Activated T-cell treated with anti-CD3 and anti-CD28 coated beads, Interleukin-2, amount 50 U/mL, for 4 hours (primary cell): ENCODE measurements at regions not wholly inside any gene's neighbourhood (a gene's known extent, or its start where the extent isn't known, plus 50 kb on each side); places are given as distances from the start of the nearest gene placed in this dataset.
A peak's percentile ranks its signal among the peaks of the same experiment; 100 is the strongest.

Experiments
- ATAC-seq, 2 donors: fragments of 200-7000 bp; cut with Tn5 transposase; one replicate each; pipeline ENCODE4 v1.10.0; 2021
- DNase-seq: peaks from one replicate; pipeline ENCODE4 v3.0.0-alpha.2; 2020
- H3K27me3 Mint-ChIP-seq: one replicate; pipeline ENCODE4 v1.8.0; 2021; ENCODE audit warnings: low read depth, mixed read lengths
- H3K36me3 Mint-ChIP-seq: one replicate; pipeline ENCODE4 v1.8.0; 2022; ENCODE audit warnings: mixed read lengths; ENCODE audit not compliant: insufficient read depth
- H3K4me1 Mint-ChIP-seq: one replicate; pipeline ENCODE4 v1.8.0; 2021; ENCODE audit warnings: low read depth, mixed read lengths
- H3K4me3 Mint-ChIP-seq: one replicate; pipeline ENCODE4 v1.8.0; 2021; ENCODE audit warnings: mild to moderate bottlenecking, moderate library complexity, mixed read lengths
- H3K9me3 Mint-ChIP-seq: one replicate; pipeline ENCODE4 v1.8.0; 2021; ENCODE audit warnings: mixed read lengths

GRCh38 chr12:127193341-127193740, 1073.6 kb upstream of the TMEM132C start:
- H3K27me3 Mint-ChIP-seq, result no peaks in the 10 kb centered on the region
- DNase-seq, result no peak
- no peak for ATAC-seq
- H3K9me3 Mint-ChIP-seq, result no peaks in the 10 kb centered on the region
- no peak overlapping the region for H3K4me3 Mint-ChIP-seq
- no peaks in the 10 kb centered on the region for H3K4me1 Mint-ChIP-seq
- no peaks in the 10 kb centered on the region for H3K36me3 Mint-ChIP-seq

- DNase-seq, result no peak
- no peaks in the 10 kb centered on the region for H3K9me3 Mint-ChIP-seq
Measured at GRCh38 chr12:127194176-127194575, 1072.8 kb upstream of the TMEM132C start.

GRCh38 chr12:127205781-127206555, 1061.0 kb upstream of the TMEM132C start:
- H3K9me3 Mint-ChIP-seq, result no peaks in the 10 kb centered on the region
- H3K36me3 Mint-ChIP-seq, result no peaks in the 10 kb centered on the region
- H3K27me3 Mint-ChIP-seq, result peaks cover 8% of the 10 kb centered on the region
- DNase-seq (no peak), ATAC-seq (no peak)
- no peak overlapping the region for H3K4me3 Mint-ChIP-seq
- H3K4me1 Mint-ChIP-seq, result no peaks in the 10 kb centered on the region

More at GRCh38 chr12:127194176-127194575, 1072.8 kb upstream of the TMEM132C start:
- H3K4me1 Mint-ChIP-seq, result no peaks in the 10 kb centered on the region
- no peak overlapping the region for H3K4me3 Mint-ChIP-seq
- H3K36me3 Mint-ChIP-seq, result no peaks in the 10 kb centered on the region
- no peaks in the 10 kb centered on the region for H3K27me3 Mint-ChIP-seq
- no peak for ATAC-seq

- Mint-ChIP-seq H3K9me3 (peaks cover 7% of the 10 kb centered on the region), H3K4me3 (no peak overlapping the region), H3K27me3 (peaks cover 7% of the 10 kb centered on the region), H3K4me1 (no peaks in the 10 kb centered on the region), H3K36me3 (no peaks in the 10 kb centered on the region)
- DNase-seq, result no peak
- no peak for ATAC-seq
Measured at GRCh38 chr12:127209318-127209717, 1057.7 kb upstream of the TMEM132C start.

GRCh38 chr12:127214186-127214585, 1052.8 kb upstream of the TMEM132C start:
- H3K4me1 Mint-ChIP-seq, result no peaks in the 10 kb centered on the region
- no peaks in the 10 kb centered on the region for H3K36me3 Mint-ChIP-seq
- no peak overlapping the region for H3K4me3 Mint-ChIP-seq
- ATAC-seq, result no peak
- peaks cover 6% of the 10 kb centered on the region for H3K27me3 Mint-ChIP-seq
- H3K9me3 Mint-ChIP-seq, result peaks cover 7% of the 10 kb centered on the region
- DNase-seq, result no peak

GRCh38 chr12:127223011-127223410, 1044.0 kb upstream of the TMEM132C start:
- no peaks in the 10 kb centered on the region for H3K4me1 Mint-ChIP-seq
- H3K36me3 Mint-ChIP-seq, result no peaks in the 10 kb centered on the region

GRCh38 chr12:127223731-127224130, 1043.2 kb upstream of the TMEM132C start:
- DNase-seq (no peak), ATAC-seq (no peak)
- H3K9me3 Mint-ChIP-seq, result peaks cover 3% of the 10 kb centered on the region
- no peaks in the 10 kb centered on the region for H3K36me3 Mint-ChIP-seq
- H3K4me3 Mint-ChIP-seq, result no peak overlapping the region
- no peaks in the 10 kb centered on the region for H3K4me1 Mint-ChIP-seq
- peaks cover 7% of the 10 kb centered on the region for H3K27me3 Mint-ChIP-seq

More at GRCh38 chr12:127223011-127223410, 1044.0 kb upstream of the TMEM132C start:
- DNase-seq (no peak), ATAC-seq (no peak)
- Mint-ChIP-seq H3K9me3 (peaks cover 3% of the 10 kb centered on the region), H3K27me3 (peaks cover 7% of the 10 kb centered on the region), H3K4me3 (no peak overlapping the region)

- Mint-ChIP-seq H3K9me3 (no peaks in the 10 kb centered on the region), H3K36me3 (no peaks in the 10 kb centered on the region), H3K4me3 (no peak overlapping the region), H3K27me3 (peaks cover 4% of the 10 kb centered on the region), H3K4me1 (no peaks in the 10 kb centered on the region)
- DNase-seq (no peak), ATAC-seq (peak in 1 of 2 donors; percentile 27)
Measured at GRCh38 chr12:127230843-127231260, 1036.1 kb upstream of the TMEM132C start.

GRCh38 chr12:127231371-127231770, 1035.6 kb upstream of the TMEM132C start:
- H3K36me3 Mint-ChIP-seq, result no peaks in the 10 kb centered on the region
- DNase-seq (no peak), ATAC-seq (no peak)
- H3K4me1 Mint-ChIP-seq, result no peaks in the 10 kb centered on the region
- H3K4me3 Mint-ChIP-seq, result no peak overlapping the region
- no peaks in the 10 kb centered on the region for H3K9me3 Mint-ChIP-seq
- H3K27me3 Mint-ChIP-seq, result peaks cover 4% of the 10 kb centered on the region

GRCh38 chr12:127233016-127233415, 1034.0 kb upstream of the TMEM132C start:
- no peaks in the 10 kb centered on the region for H3K36me3 Mint-ChIP-seq
- H3K4me1 Mint-ChIP-seq, result no peaks in the 10 kb centered on the region
- peaks cover 2% of the 10 kb centered on the region for H3K27me3 Mint-ChIP-seq
- ATAC-seq, result no peak
- no peak for DNase-seq
- H3K9me3 Mint-ChIP-seq, result no peaks in the 10 kb centered on the region
- H3K4me3 Mint-ChIP-seq, result no peak overlapping the region

- Mint-ChIP-seq H3K9me3 (no peaks in the 10 kb centered on the region), H3K27me3 (peaks cover 5% of the 10 kb centered on the region), H3K4me3 (no peak overlapping the region), H3K4me1 (no peaks in the 10 kb centered on the region), H3K36me3 (no peaks in the 10 kb centered on the region)
- DNase-seq (no peak), ATAC-seq (no peak)
Measured at GRCh38 chr12:127235761-127236160, 1031.2 kb upstream of the TMEM132C start.

- Mint-ChIP-seq H3K9me3 (no peaks in the 10 kb centered on the region), H3K4me3 (no peak overlapping the region), H3K4me1 (no peaks in the 10 kb centered on the region), H3K36me3 (no peaks in the 10 kb centered on the region), H3K27me3 (peaks cover 5% of the 10 kb centered on the region)
- no peak for DNase-seq
- ATAC-seq, result no peak
Measured at GRCh38 chr12:127236491-127236890, 1030.5 kb upstream of the TMEM132C start.

GRCh38 chr12:127237151-127237550, 1029.8 kb upstream of the TMEM132C start:
- no peaks in the 10 kb centered on the region for H3K4me1 Mint-ChIP-seq
- H3K9me3 Mint-ChIP-seq, result no peaks in the 10 kb centered on the region
- no peak for DNase-seq
- ATAC-seq, result no peak
- peaks cover 5% of the 10 kb centered on the region for H3K27me3 Mint-ChIP-seq
- no peaks in the 10 kb centered on the region for H3K36me3 Mint-ChIP-seq
- no peak overlapping the region for H3K4me3 Mint-ChIP-seq

- Mint-ChIP-seq H3K27me3 (peaks cover 9% of the 10 kb centered on the region), H3K9me3 (no peaks in the 10 kb centered on the region), H3K4me1 (no peaks in the 10 kb centered on the region), H3K4me3 (no peak overlapping the region), H3K36me3 (no peaks in the 10 kb centered on the region)
- ATAC-seq, result no peak
- no peak for DNase-seq
Measured at GRCh38 chr12:127238107-127238506, 1028.9 kb upstream of the TMEM132C start.

GRCh38 chr12:127239781-127240180, 1027.2 kb upstream of the TMEM132C start:
- Mint-ChIP-seq H3K4me1 (no peaks in the 10 kb centered on the region), H3K9me3 (no peaks in the 10 kb centered on the region), H3K4me3 (no peak overlapping the region), H3K36me3 (no peaks in the 10 kb centered on the region), H3K27me3 (peaks cover 9% of the 10 kb centered on the region)
- ATAC-seq, result no peak
- DNase-seq, result no peak
